ENCODE measurements at regions not wholly inside any gene's neighbourhood (a gene's known extent, or its start where the extent isn't known, plus 50 kb on each side); places are given as distances from the start of the nearest gene placed in this dataset.

- intact Hi-C loops (cut with micrococcal nuclease), result no loop called here
- Histone ChIP-seq H3K9me3 (replicated peaks) (peaks cover 16% of the 10 kb centered on the region), H3K27me3 (ENCODE audit: low read depth) (peaks cover 5% of the 10 kb centered on the region), H3K4me1 (no peaks in the 10 kb centered on the region), H3K27ac (replicated peaks) (no peak overlapping the region), H3K4me3 (no peak overlapping the region), H3K36me3 (no peaks in the 10 kb centered on the region)
- DNase-seq, result no peak
- TF ChIP-seq, protein P1, sequence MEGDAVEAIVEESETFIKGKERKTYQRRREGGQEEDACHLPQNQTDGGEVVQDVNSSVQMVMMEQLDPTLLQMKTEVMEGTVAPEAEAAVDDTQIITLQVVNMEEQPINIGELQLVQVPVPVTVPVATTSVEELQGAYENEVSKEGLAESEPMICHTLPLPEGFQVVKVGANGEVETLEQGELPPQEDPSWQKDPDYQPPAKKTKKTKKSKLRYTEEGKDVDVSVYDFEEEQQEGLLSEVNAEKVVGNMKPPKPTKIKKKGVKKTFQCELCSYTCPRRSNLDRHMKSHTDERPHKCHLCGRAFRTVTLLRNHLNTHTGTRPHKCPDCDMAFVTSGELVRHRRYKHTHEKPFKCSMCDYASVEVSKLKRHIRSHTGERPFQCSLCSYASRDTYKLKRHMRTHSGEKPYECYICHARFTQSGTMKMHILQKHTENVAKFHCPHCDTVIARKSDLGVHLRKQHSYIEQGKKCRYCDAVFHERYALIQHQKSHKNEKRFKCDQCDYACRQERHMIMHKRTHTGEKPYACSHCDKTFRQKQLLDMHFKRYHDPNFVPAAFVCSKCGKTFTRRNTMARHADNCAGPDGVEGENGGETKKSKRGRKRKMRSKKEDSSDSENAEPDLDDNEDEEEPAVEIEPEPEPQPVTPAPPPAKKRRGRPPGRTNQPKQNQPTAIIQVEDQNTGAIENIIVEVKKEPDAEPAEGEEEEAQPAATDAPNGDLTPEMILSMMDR (IDR thresholded peaks at IDR 0.05; ENCODE audit: borderline replicate concordance), result no peak
Measured at GRCh38 chr15:96565266-96565665, 234.8 kb downstream of the NR2F2 start.

GRCh38 chr15:96574782-96575181 is 244.3 kb downstream of the NR2F2 start:
- Histone ChIP-seq H3K4me1 (no peaks in the 10 kb centered on the region), H3K36me3 (no peaks in the 10 kb centered on the region), H3K27ac (replicated peaks) (no peak overlapping the region), H3K27me3 (ENCODE audit: low read depth) (no peaks in the 10 kb centered on the region), H3K9me3 (replicated peaks) (peaks cover 7% of the 10 kb centered on the region), H3K4me3 (no peak overlapping the region)
- TF ChIP-seq, protein P1 (IDR thresholded peaks at IDR 0.05; ENCODE audit: borderline replicate concordance), result no peak
- no peak for DNase-seq
- intact Hi-C loops (cut with micrococcal nuclease), result no loop called here

DNA sequence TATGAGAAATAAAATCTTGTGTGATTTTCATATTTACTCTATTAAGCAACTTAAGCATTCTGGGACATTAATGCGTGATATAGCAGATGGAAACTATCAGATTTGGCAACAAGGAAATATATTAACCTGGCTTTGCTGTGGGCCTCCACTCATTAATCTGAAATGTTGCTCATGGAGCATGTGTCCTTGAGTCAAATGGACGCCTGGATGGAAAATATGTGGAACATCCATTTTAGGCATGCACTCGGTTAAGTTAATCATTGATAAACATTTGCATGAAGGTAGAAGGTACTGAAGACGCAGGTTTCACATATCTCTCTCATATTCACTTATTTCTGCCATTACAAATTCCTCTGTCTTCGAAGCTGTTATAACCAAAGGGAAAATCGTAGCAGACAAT is 246.1 kb downstream of the NR2F2 start:
- no peak for DNase-seq
- no peaks in the 10 kb centered on the region for H3K4me1 ChIP-seq
- no peak overlapping the region for H3K27ac ChIP-seq (replicated peaks)
- H3K36me3 ChIP-seq, result no peaks in the 10 kb centered on the region
- peaks cover 7% of the 10 kb centered on the region for H3K9me3 ChIP-seq (replicated peaks)
- H3K27me3 ChIP-seq (ENCODE audit: low read depth), result peaks cover 5% of the 10 kb centered on the region
- intact Hi-C loops (cut with micrococcal nuclease), result no loop called here
- TF ChIP-seq, protein P1 (IDR thresholded peaks at IDR 0.05; ENCODE audit: borderline replicate concordance), result no peak
- H3K4me3 ChIP-seq, result no peak overlapping the region

- no peak for DNase-seq
- Histone ChIP-seq H3K27ac (replicated peaks) (no peak overlapping the region), H3K4me1 (no peaks in the 10 kb centered on the region), H3K27me3 (ENCODE audit: low read depth) (peaks cover 14% of the 10 kb centered on the region), H3K4me3 (no peak overlapping the region), H3K36me3 (no peaks in the 10 kb centered on the region), H3K9me3 (replicated peaks) (no peaks in the 10 kb centered on the region)
- intact Hi-C loops (cut with micrococcal nuclease), result no loop called here
- TF ChIP-seq, protein P1 (IDR thresholded peaks at IDR 0.05; ENCODE audit: borderline replicate concordance), result no peak
Measured at GRCh38 chr15:96578393-96578792, 247.9 kb downstream of the NR2F2 start.

GRCh38 chr15:96581371-96581770 is 250.9 kb downstream of the NR2F2 start:
- no peak for DNase-seq
- H3K4me3 ChIP-seq, result no peak overlapping the region
- TF ChIP-seq, protein P1 (IDR thresholded peaks at IDR 0.05; ENCODE audit: borderline replicate concordance), result no peak
- intact Hi-C loops (cut with micrococcal nuclease), result no loop called here
- peaks cover 32% of the 10 kb centered on the region for H3K27me3 ChIP-seq (ENCODE audit: low read depth)
- H3K9me3 ChIP-seq (replicated peaks), result no peaks in the 10 kb centered on the region
- H3K36me3 ChIP-seq, result no peaks in the 10 kb centered on the region
- no peak overlapping the region for H3K27ac ChIP-seq (replicated peaks)
- H3K4me1 ChIP-seq, result no peaks in the 10 kb centered on the region

DNA sequence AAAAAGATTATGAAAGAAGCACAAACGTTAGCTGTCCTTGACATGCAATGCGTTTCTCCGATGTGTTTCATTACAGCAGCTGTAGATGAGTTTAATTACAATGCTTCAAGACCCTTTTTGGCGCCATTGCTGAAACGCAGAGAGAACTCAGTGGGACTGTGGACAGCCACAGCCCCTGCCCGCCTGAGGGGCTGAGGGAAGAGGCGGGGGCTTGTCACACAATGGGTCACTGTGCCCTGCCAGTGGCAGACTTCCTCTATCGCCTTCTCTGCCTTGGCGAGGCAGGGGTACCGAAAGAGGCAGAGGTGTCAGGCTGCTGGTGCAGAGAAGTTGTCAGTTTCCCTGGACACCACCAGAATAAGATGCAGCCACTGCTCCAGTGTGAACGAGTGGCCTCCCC is 252.0 kb downstream of the NR2F2 start:
- H3K36me3 ChIP-seq, result no peaks in the 10 kb centered on the region
- intact Hi-C loops (cut with micrococcal nuclease), result no loop called here
- no peak overlapping the region for H3K27ac ChIP-seq (replicated peaks)
- no peak overlapping the region for H3K4me3 ChIP-seq
- H3K4me1 ChIP-seq, result no peaks in the 10 kb centered on the region
- TF ChIP-seq, protein P1 (IDR thresholded peaks at IDR 0.05; ENCODE audit: borderline replicate concordance), result no peak
- no peak for DNase-seq
- H3K9me3 ChIP-seq (replicated peaks), result no peaks in the 10 kb centered on the region
- peaks cover 43% of the 10 kb centered on the region for H3K27me3 ChIP-seq (ENCODE audit: low read depth)
